Vagina (tissue), 2 donors: ENCODE measurements at regions not wholly inside any gene's neighbourhood (a gene's known extent, or its start where the extent isn't known, plus 50 kb on each side); places are given as distances from the start of the nearest gene placed in this dataset.
"Not testable (repeated sequence)": the region's sequence is repeated elsewhere in the genome, so short reads cannot be mapped to it uniquely, and the experiment has no call there.

Source experiments
- POLR2A ChIP-seq, 2 donors: fragments of 450-650 bp; IDR thresholded peaks; one replicate each; pipeline ENCODE4 v1.6.1; 2017; ENCODE audit warnings: antibody characterized with exemption in 2 of 2, mild to moderate bottlenecking in 2 of 2, moderate library complexity in 2 of 2
- POLR2AphosphoS5 ChIP-seq, 2 donors: sonication (generic); formaldehyde crosslinking; IDR thresholded peaks; one replicate each; pipeline ENCODE4 v1.9.0; 2017; ENCODE audit warnings: antibody characterized with exemption in 2 of 2, mild to moderate bottlenecking in 2 of 2, low read depth in 1 of 2; ENCODE audit not compliant: insufficient read depth in 1 of 2
- TF ChIP-seq, protein P1 (sequence below), 3 experiments: fragments of 450-650 bp in 2 of 3; fragments of 200-600 bp in 1 of 3; sonication (generic) in 1 of 3; IDR thresholded peaks; one replicate each; pipeline ENCODE4 v1.5.1; 2017 to 2019; ENCODE audit warnings: antibody characterized with exemption in 3 of 3, mild to moderate bottlenecking in 2 of 3, moderate library complexity in 2 of 3

GRCh38 chr13:24567593-24567992, 55.0 kb upstream of the PARP4 start:
- TF ChIP-seq, protein P1, sequence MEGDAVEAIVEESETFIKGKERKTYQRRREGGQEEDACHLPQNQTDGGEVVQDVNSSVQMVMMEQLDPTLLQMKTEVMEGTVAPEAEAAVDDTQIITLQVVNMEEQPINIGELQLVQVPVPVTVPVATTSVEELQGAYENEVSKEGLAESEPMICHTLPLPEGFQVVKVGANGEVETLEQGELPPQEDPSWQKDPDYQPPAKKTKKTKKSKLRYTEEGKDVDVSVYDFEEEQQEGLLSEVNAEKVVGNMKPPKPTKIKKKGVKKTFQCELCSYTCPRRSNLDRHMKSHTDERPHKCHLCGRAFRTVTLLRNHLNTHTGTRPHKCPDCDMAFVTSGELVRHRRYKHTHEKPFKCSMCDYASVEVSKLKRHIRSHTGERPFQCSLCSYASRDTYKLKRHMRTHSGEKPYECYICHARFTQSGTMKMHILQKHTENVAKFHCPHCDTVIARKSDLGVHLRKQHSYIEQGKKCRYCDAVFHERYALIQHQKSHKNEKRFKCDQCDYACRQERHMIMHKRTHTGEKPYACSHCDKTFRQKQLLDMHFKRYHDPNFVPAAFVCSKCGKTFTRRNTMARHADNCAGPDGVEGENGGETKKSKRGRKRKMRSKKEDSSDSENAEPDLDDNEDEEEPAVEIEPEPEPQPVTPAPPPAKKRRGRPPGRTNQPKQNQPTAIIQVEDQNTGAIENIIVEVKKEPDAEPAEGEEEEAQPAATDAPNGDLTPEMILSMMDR (IDR thresholded peaks at IDR 0.05): not testable (repeated sequence)
- TF ChIP-seq POLR2AphosphoS5 (IDR thresholded peaks at IDR 0.05; ENCODE audit: insufficient read depth in 1 of 2, low read depth in 1 of 2); POLR2A (IDR thresholded peaks at IDR 0.05): not testable (repeated sequence)
